SKM-1 treated with dmso at 0.1 percent for 144 hours (cell line): ENCODE measurements at regions not wholly inside any gene's neighbourhood (a gene's known extent, or its start where the extent isn't known, plus 50 kb on each side); places are given as distances from the start of the nearest gene placed in this dataset.
A peak's percentile ranks its signal among the peaks of the same experiment; 100 is the strongest.

Source experiments
- DNase-seq: peaks from one replicate; lab custom pipeline; 2025; ENCODE audit not compliant: unreplicated experiment; lab: John Stamatoyannopoulos, UW

DNA sequence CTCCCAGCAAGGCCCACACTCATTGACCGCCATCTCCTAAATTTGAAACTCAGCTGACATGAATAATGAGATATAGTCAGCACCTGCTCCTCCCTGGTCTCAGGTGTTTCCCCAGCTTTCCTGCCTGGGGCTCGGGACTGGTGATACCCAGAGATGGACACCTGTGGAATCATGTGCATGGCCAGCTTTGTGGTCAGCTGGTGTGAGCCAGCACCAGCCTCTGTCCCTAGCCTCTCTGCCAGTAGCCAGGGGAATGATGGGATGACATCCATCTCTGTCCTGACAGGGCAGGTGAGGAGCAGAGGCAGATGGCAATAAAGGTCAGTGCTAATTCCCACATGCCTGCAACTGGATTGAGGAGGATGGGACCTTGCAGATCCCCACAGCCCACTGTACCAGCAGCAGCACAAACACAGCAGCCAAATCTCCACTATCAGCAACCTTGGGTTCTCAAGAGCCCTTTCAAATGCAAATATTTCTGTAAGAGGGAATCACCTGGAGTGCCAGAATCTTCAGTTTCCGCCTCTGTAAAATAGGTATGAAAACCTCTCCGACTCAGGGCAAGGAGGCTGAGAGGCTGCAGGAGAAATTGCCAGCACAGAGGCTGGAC lies 329.2 kb upstream of the ZMIZ1 start:
- no peak for DNase-seq

- peak; percentile 70 for DNase-seq
Observed at GRCh38 chr10:78740976-78741915, 327.5 kb upstream of the ZMIZ1 start.

DNA sequence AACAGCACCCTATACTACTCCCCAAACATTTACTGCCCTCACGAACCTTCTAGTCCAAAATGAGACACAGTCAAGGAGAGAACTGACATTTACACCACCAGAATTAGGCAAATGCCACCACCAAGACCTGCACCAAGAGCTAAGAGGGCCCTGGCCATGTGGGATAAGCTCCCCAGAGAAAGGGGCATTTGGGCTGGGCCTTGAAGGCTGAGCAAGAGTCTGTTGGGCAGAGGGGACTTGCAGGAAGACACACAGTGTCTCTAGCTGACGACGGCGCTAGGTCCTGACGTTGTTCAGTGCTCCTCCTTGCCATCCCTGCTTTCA lies 326.4 kb upstream of the ZMIZ1 start:
- no peak for DNase-seq

GRCh38 chr10:78742730-78743615 lies 325.8 kb upstream of the ZMIZ1 start:
- peak; percentile 76 for DNase-seq

DNA sequence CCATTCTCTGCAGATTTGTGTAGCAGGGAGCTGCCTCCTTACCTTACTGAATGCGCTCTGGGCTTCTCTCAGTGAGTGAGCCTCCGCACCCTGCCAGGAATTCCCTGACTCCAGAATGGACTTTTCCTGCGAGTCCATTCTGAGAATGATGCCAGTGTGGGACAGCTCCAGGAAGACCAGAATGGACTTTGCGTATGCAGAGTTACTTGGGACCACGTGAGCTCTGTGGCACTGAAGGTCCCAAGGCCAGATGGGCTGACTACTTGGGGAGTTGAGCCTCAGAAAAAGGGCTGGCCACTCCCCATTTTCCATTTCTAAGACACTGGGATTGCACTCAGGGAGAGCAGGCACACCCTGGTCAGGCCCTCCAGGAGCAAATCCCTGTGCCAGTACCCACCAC lies 324.7 kb upstream of the ZMIZ1 start:
- no peak for DNase-seq

DNA sequence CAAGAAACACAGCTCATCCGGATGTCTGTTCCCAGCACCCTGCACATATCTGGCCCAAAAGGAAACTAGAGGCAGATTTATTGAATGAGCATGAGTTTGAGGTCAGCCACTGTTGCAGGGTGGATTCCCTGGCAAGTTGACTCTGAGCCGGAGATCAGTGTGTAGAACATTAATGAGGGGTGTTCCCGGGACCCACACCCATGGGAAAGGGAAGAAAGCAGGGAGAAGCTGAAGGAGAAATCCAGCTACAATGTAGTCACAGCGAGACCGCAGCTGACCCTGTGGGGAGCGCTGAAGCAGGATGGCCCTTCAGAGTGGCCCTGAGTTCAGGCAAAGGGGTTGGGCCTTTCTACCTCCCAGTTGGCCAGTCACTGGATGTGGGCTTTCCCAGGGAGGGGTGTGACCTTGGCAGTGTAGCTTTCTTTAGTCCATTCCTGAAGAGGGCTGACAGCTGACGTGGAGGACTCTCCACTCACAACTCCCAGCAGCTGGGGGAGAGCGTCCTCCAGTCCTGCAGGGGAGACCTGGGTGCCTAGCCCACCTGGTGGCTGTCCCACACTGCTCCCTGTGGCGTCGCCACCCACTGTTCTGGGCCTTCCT lies 324.2 kb upstream of the ZMIZ1 start:
- DNase-seq: no peak

DNA sequence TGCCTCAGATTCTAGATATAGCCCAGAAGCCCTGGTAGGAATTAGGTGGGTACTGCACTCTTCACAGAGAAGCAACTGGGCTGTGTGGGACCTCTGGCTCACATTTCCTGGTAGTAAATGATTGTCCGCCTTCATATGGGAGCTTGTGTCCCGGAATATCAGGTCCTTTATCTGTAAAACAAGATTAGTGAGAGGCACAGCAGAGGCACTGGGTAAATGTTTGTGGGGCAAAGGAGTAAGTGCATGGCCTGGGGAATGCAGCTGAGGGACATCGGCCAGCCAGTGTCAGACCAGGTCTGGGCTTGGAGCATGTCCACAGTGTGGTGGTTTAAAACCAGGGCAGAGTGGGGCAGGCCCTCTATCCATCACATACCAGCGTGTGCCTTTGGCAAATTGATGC lies 323.3 kb upstream of the ZMIZ1 start:
- DNase-seq: no peak

- DNase-seq: no peak
Observed at GRCh38 chr10:78746155-78746763, 322.5 kb upstream of the ZMIZ1 start.

DNA sequence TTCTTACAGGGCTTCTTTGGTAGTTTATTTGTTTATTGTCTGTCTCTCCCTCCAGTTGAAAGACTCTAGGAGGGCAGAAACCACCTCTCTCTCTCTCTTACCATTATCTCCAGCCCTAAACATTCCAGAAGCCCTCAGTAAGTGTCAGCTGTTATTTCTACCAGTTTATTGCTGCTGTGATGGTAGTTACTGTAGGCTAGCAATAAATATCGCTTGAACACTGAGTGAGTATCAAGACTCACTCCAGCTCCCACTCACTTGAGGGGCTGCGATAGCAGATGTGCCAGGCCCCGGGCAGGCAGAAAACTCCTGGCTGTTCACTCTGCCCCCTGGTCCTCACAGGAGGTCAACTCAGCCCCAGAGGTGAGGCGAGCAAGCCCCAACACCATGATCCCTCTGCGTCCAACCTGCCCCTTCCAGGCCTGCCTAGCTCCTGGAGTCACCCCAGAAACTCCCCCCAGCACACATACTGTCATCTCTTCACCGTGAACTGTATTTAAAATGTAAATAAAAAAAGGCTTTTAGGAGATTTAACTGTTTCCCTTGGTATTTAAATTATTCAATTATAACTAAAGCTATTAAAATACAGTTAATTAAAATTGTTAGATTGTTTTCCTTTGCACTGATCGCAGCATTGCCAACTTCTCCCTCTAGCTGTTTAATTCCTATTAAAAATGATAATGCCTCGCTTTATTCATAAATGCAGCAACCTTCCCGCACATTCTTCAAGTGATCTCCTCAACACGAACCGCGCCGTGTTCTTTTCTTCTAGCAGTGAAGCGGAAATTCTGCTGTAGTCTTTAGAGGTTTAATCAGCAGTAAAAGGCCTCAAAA lies 321.1 kb upstream of the ZMIZ1 start:
- no peak for DNase-seq

DNA sequence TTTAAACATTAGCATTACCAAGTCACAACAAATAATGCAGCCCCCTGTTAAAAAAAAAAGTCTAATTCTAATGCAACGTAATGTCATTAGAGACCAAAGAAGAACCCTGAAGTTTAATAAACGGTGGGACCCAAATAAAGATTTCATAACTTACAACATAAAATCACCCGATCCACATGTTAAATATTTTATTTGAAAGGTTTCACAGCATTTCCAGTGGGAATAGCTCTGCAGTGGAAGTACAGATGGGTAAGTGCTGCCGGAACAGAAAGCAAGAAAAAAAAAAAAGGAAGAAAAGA lies 320.6 kb upstream of the ZMIZ1 start:
- DNase-seq: no peak

GRCh38 chr10:78749200-78749599 lies 319.6 kb upstream of the ZMIZ1 start:
- no peak for DNase-seq

- DNase-seq: no peak
Observed at GRCh38 chr10:78749898-78750297, 318.9 kb upstream of the ZMIZ1 start.

DNA sequence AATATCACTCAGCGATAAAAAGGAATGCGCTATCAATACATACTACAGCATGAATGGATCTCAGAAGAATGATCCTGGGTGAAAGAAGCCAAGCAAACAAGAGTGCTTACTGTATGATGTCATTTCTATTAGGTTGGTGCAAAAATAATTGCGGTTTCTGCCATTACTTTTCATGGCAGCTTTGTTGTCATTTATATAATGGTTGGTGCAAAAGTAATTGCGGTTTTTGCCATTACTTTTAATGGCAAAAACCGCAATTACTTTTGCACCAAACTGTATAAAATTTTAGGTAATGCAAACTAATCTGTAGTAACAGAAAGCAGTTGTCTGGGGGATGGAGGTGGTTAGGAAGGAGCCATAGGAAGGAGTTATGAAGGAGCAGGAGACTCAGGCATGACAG lies 318.3 kb upstream of the ZMIZ1 start:
- no peak for DNase-seq

- no peak for DNase-seq
Observed at GRCh38 chr10:78751716-78752115, 317.1 kb upstream of the ZMIZ1 start.

GRCh38 chr10:78752221-78752620 lies 316.5 kb upstream of the ZMIZ1 start:
- DNase-seq: no peak

- no peak for DNase-seq
Observed at GRCh38 chr10:78752708-78753107, 316.1 kb upstream of the ZMIZ1 start.

- DNase-seq: peak; percentile 47
Observed at GRCh38 chr10:78754269-78755062, 314.3 kb upstream of the ZMIZ1 start.

DNA sequence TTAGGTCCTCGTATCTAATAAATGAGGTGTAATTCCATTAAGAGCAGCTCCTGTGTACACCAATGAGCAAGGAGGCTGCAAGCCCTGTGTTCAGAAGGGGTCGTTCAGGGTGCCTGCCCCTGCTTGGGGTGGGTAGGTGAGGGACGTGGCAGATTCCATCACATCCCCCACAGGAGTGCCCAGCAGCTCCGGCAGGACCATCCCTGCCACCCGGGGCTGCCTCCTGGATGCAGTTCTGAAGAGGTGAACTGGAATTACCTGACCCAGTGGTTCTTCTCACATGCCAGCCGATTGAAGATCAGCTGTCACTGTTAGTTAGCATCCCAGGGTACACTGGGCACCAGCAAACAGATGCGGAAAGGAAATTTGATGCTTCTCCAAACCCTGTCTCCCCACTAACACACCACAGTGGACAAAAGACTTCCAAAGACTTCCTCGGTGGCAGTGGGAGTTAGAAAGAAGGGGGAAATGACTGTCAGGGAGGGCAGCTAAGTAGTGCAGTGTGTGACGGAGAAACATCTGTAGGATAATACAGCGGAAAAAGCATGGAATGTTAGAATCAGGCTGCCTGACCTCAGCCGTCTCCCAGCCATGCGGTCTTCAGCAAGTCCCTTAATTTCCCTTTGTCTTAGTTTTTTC lies 313.6 kb upstream of the ZMIZ1 start:
- no peak for DNase-seq

DNA sequence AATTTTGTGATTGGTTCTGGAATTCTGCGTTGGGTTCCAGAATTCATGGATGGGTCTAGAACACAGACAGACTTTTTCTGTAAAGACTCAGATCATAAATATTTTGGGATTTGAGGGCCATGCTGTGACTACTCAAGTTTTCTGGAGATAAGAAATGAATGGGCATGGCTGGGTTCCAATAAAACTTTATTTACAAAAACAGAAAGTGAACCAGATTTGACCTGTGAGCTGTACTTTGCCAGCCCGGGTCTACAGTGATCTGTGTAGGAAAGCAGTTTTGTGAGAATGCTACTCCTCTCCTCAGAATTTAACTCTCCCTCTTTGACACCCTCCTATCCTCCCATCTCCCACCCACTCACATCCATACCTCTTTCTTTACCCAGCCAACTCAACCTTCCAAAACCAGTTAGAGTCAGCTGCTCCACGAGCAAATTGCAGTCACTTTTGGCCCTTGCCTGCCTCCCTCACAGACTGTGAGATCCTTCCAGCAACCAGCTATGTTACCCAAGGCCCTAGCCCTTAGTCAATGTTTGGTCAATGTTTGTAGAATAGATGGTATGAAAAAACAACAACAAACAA lies 312.8 kb upstream of the ZMIZ1 start:
- no peak for DNase-seq
